CD4-positive, alpha-beta T cell (primary cell): ENCODE measurements at regions not wholly inside any gene's neighbourhood (a gene's known extent, or its start where the extent isn't known, plus 50 kb on each side); places are given as distances from the start of the nearest gene placed in this dataset.

ENCODE experiments used
- ATAC-seq: fragments of 200-7000 bp; cut with Tn5 transposase; one replicate; pipeline ENCODE4 v1.10.0; 2022; ENCODE audit warnings: mild to moderate bottlenecking; ENCODE audit not compliant: poor library complexity
- CTCF ChIA-PET: fragments of 350-600 bp; sonication (Branson Sonifier 250); formaldehyde crosslinking; loops from one replicate; lab custom pipeline; 2021; ENCODE audit warnings: antibody characterized with exemption, inconsistent platforms; lab: Charles Lee
- POLR2A ChIA-PET: fragments of 350-600 bp; sonication (Branson Sonifier 250); formaldehyde crosslinking; loops from one replicate; lab custom pipeline; 2021; ENCODE audit warnings: antibody characterized with exemption, inconsistent platforms; lab: Charles Lee
- DNase-seq, 14 experiments: peaks; one replicate each; pipeline ENCODE4 v3.0.0-alpha.2; 2013 to 2020; ENCODE audit warnings: mixed read lengths in 2 of 14
- H3K27ac ChIP-seq, 2 donors: one replicate each; pipeline versions ENCODE4 v1.5.1 to v1.7.0; 2013; ENCODE audit warnings: low read length in 2 of 2, low read depth in 1 of 2, mild to moderate bottlenecking in 1 of 2
- H3K27me3 ChIP-seq, 2 experiments: 1 replicate in 1 of 2; 2 replicates in 1 of 2; pipeline versions ENCODE4 v1.6.1 to v1.7.0; 2013; ENCODE audit warnings: low read length in 2 of 2, control low read depth in 1 of 2, mild to moderate bottlenecking in 1 of 2, moderate library complexity in 1 of 2; ENCODE audit not compliant: insufficient read depth in 2 of 2, control insufficient read depth in 1 of 2
- H3K36me3 ChIP-seq: one replicate; pipeline ENCODE4 v1.6.1; 2013; ENCODE audit warnings: low read length, control low read depth; ENCODE audit not compliant: insufficient read depth
- H3K4me1 ChIP-seq: one replicate; pipeline ENCODE4 v1.6.1; 2013; ENCODE audit warnings: low read length, control low read depth; ENCODE audit not compliant: insufficient read depth
- H3K4me3 ChIP-seq: one replicate; pipeline ENCODE4 v1.5.1; 2013; ENCODE audit warnings: mild to moderate bottlenecking, low read length, moderate library complexity
- H3K9me3 ChIP-seq, 2 experiments: 1 replicate in 1 of 2; 2 replicates in 1 of 2; pipeline versions ENCODE4 v1.6.1 to v1.7.0; 2013; ENCODE audit warnings: low read length in 2 of 2, mild to moderate bottlenecking in 2 of 2, control low read depth in 1 of 2, moderate library complexity in 1 of 2; ENCODE audit not compliant: control insufficient read depth in 1 of 2, insufficient read depth in 1 of 2
- H3K27ac Mint-ChIP-seq: one replicate; pipeline ENCODE4 v1.8.0; 2020; ENCODE audit warnings: mixed read lengths
- H3K27me3 Mint-ChIP-seq: one replicate; pipeline ENCODE4 v1.8.0; 2021; ENCODE audit warnings: mixed read lengths
- H3K36me3 Mint-ChIP-seq: one replicate; pipeline ENCODE4 v1.8.0; 2021; ENCODE audit warnings: low read depth, mixed read lengths
- H3K4me1 Mint-ChIP-seq: one replicate; pipeline ENCODE4 v1.8.0; 2021; ENCODE audit warnings: low read depth, mixed read lengths
- H3K4me3 Mint-ChIP-seq: one replicate; pipeline ENCODE4 v1.8.0; 2020; ENCODE audit warnings: mild to moderate bottlenecking, mixed read lengths
- H3K9me3 Mint-ChIP-seq: one replicate; pipeline ENCODE4 v1.8.0; 2020; ENCODE audit warnings: mixed read lengths
- intact Hi-C, 2 experiments: fragments of 100-400 bp; cut with DNase I in 1 of 2; cut with micrococcal nuclease in 1 of 2; formaldehyde crosslinking; loops; one replicate each; pipeline versions ENCODE4 v1.15.1 to v1.9.0; 2023 to 2025; cut with DNase I, micrococcal nuclease
- TF ChIP-seq, protein P1 (sequence below): fragments of 200-600 bp; IDR thresholded peaks from one replicate; pipeline ENCODE4 v1.8.0; 2022; ENCODE audit warnings: antibody characterized with exemption, mild to moderate bottlenecking

- TF ChIP-seq, protein P1, sequence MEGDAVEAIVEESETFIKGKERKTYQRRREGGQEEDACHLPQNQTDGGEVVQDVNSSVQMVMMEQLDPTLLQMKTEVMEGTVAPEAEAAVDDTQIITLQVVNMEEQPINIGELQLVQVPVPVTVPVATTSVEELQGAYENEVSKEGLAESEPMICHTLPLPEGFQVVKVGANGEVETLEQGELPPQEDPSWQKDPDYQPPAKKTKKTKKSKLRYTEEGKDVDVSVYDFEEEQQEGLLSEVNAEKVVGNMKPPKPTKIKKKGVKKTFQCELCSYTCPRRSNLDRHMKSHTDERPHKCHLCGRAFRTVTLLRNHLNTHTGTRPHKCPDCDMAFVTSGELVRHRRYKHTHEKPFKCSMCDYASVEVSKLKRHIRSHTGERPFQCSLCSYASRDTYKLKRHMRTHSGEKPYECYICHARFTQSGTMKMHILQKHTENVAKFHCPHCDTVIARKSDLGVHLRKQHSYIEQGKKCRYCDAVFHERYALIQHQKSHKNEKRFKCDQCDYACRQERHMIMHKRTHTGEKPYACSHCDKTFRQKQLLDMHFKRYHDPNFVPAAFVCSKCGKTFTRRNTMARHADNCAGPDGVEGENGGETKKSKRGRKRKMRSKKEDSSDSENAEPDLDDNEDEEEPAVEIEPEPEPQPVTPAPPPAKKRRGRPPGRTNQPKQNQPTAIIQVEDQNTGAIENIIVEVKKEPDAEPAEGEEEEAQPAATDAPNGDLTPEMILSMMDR = no peak
- H3K27ac ChIP-seq = no peak overlapping the region
- no peaks in the 10 kb centered on the region for H3K9me3 Mint-ChIP-seq
- no peaks in the 10 kb centered on the region for H3K9me3 ChIP-seq
- ATAC-seq = no peak
- ChIA-PET POLR2A (no interaction called here), CTCF (no interaction called here)
- no peak overlapping the region for H3K4me3 ChIP-seq
- H3K27me3 Mint-ChIP-seq = no peaks in the 10 kb centered on the region
- intact Hi-C loops = no loop called here
- DNase-seq = no peak
- no peak overlapping the region for H3K27ac Mint-ChIP-seq
- H3K4me3 Mint-ChIP-seq = no peak overlapping the region
- H3K4me1 ChIP-seq = no peaks in the 10 kb centered on the region
- H3K4me1 Mint-ChIP-seq = no peaks in the 10 kb centered on the region
- H3K27me3 ChIP-seq = no peaks in the 10 kb centered on the region
- no peaks in the 10 kb centered on the region for H3K36me3 ChIP-seq
- H3K36me3 Mint-ChIP-seq = no peaks in the 10 kb centered on the region
Measured at GRCh38 chr4:176444741-176445140, 125.0 kb downstream of the SPCS3 start.

GRCh38 chr4:176448761-176449160 lies 129.0 kb downstream of the SPCS3 start:
- TF ChIP-seq, protein P1 = no peak
- H3K9me3 ChIP-seq = no peaks in the 10 kb centered on the region
- H3K4me3 Mint-ChIP-seq = no peak overlapping the region
- intact Hi-C loops = no loop called here
- no peaks in the 10 kb centered on the region for H3K27me3 Mint-ChIP-seq
- no peaks in the 10 kb centered on the region for H3K36me3 Mint-ChIP-seq
- H3K4me1 Mint-ChIP-seq = no peaks in the 10 kb centered on the region
- CTCF ChIA-PET = no interaction called here
- no peaks in the 10 kb centered on the region for H3K36me3 ChIP-seq
- H3K4me3 ChIP-seq = no peak overlapping the region
- H3K9me3 Mint-ChIP-seq = no peaks in the 10 kb centered on the region
- no peak for ATAC-seq
- POLR2A ChIA-PET = no interaction called here
- DNase-seq = no peak
- H3K27me3 ChIP-seq = no peaks in the 10 kb centered on the region
- no peak overlapping the region for H3K27ac ChIP-seq
- no peaks in the 10 kb centered on the region for H3K4me1 ChIP-seq
- H3K27ac Mint-ChIP-seq = no peak overlapping the region

GRCh38 chr4:176451443-176451842 lies 131.7 kb downstream of the SPCS3 start:
- no peaks in the 10 kb centered on the region for H3K27me3 Mint-ChIP-seq
- H3K9me3 Mint-ChIP-seq = no peaks in the 10 kb centered on the region
- H3K4me1 Mint-ChIP-seq = no peaks in the 10 kb centered on the region
- H3K4me3 ChIP-seq = no peak overlapping the region
- intact Hi-C loops = no loop called here
- H3K27ac Mint-ChIP-seq = no peak overlapping the region
- ChIA-PET CTCF (no interaction called here), POLR2A (no interaction called here)
- H3K4me3 Mint-ChIP-seq = no peak overlapping the region
- DNase-seq = no peak
- no peaks in the 10 kb centered on the region for H3K36me3 ChIP-seq
- no peaks in the 10 kb centered on the region for H3K4me1 ChIP-seq
- no peaks in the 10 kb centered on the region for H3K9me3 ChIP-seq
- no peaks in the 10 kb centered on the region for H3K36me3 Mint-ChIP-seq
- no peaks in the 10 kb centered on the region for H3K27me3 ChIP-seq
- no peak for ATAC-seq
- H3K27ac ChIP-seq = no peak overlapping the region
- TF ChIP-seq, protein P1 = no peak
